ENCODE measurements at regions not wholly inside any gene's neighbourhood (a gene's known extent, or its start where the extent isn't known, plus 50 kb on each side); places are given as distances from the start of the nearest gene placed in this dataset.

- H3K27ac Mint-ChIP-seq = no peak overlapping the region
- H3K27me3 ChIP-seq (replicated peaks in 1 of 2; ENCODE audit: control insufficient read depth in 2 of 2, extremely low read depth in 1 of 2, insufficient read depth in 2 of 2, low read length in 1 of 2) = peaks cover 3 to 31% of the 10 kb centered on the region in 2 experiments
- H3K27ac ChIP-seq (ENCODE audit: low read length) = no peak overlapping the region
- no peaks in the 10 kb centered on the region for H3K9me3 Mint-ChIP-seq
- H3K4me1 ChIP-seq (ENCODE audit: control insufficient read depth in 1 of 2, extremely low read depth in 1 of 2, insufficient read depth in 2 of 2, low read length in 2 of 2) = no peaks in the 10 kb centered on the region
- ChIA-PET CTCF (no interaction called here), POLR2A (no interaction called here)
- no peaks in the 10 kb centered on the region for H3K9me3 ChIP-seq
- ATAC-seq (replicated peaks in 1 of 4) (no peak), DNase-seq (no peak)
- peaks cover 0 to 5% of the 10 kb centered on the region in 2 donors for H3K27me3 Mint-ChIP-seq
- 92% methylated on average over 8 of the region's 12 CpGs for WGBS (ENCODE audit: insufficient coverage)
- H3K36me3 ChIP-seq (ENCODE audit: control insufficient read depth in 2 of 2, extremely low read depth in 1 of 2, insufficient read depth in 1 of 2, low read length in 1 of 2) = no peaks in the 10 kb centered on the region
- no peak overlapping the region for H3K4me3 Mint-ChIP-seq
- H3K36me3 Mint-ChIP-seq = no peaks in the 10 kb centered on the region
- no peaks in the 10 kb centered on the region for H3K4me1 Mint-ChIP-seq
- no peak overlapping the region for H3K4me3 ChIP-seq (ENCODE audit: control insufficient read depth in 1 of 2, extremely low read depth in 1 of 2, low read length in 1 of 2)
Observed at GRCh38 chr13:111404746-111405145, 84.3 kb downstream of the TEX29 start.

- no peak overlapping the region for H3K4me3 Mint-ChIP-seq
- H3K27me3 Mint-ChIP-seq = peaks cover 0 to 5% of the 10 kb centered on the region in 2 donors
- no peaks in the 10 kb centered on the region for H3K36me3 ChIP-seq (ENCODE audit: control insufficient read depth in 2 of 2, extremely low read depth in 1 of 2, insufficient read depth in 1 of 2, low read length in 1 of 2)
- WGBS (ENCODE audit: insufficient coverage) = no CpG with 5 or more reads among the region's 3 CpGs
- H3K4me1 ChIP-seq (ENCODE audit: control insufficient read depth in 1 of 2, extremely low read depth in 1 of 2, insufficient read depth in 2 of 2, low read length in 2 of 2) = no peaks in the 10 kb centered on the region
- H3K36me3 Mint-ChIP-seq = no peaks in the 10 kb centered on the region
- ATAC-seq (replicated peaks in 1 of 4) = no peak
- peaks cover 0 to under 1% (median 0%) of the 10 kb centered on the region in 3 donors for H3K4me1 Mint-ChIP-seq
- POLR2A ChIA-PET = no interaction called here
- no peaks in the 10 kb centered on the region for H3K9me3 ChIP-seq
- no peaks in the 10 kb centered on the region for H3K9me3 Mint-ChIP-seq
- no peak overlapping the region for H3K27ac ChIP-seq (ENCODE audit: low read length)
- CTCF ChIA-PET = no interaction called here
- no peak for DNase-seq
- H3K27me3 ChIP-seq (replicated peaks in 1 of 2; ENCODE audit: control insufficient read depth in 2 of 2, extremely low read depth in 1 of 2, insufficient read depth in 2 of 2, low read length in 1 of 2) = peaks cover 3 to 38% of the 10 kb centered on the region in 2 experiments
- no peak overlapping the region for H3K27ac Mint-ChIP-seq
- H3K4me3 ChIP-seq (ENCODE audit: control insufficient read depth in 1 of 2, extremely low read depth in 1 of 2, low read length in 1 of 2) = no peak overlapping the region
Observed at GRCh38 chr13:111406636-111407035, 86.2 kb downstream of the TEX29 start.

- no peaks in the 10 kb centered on the region for H3K36me3 ChIP-seq (ENCODE audit: control insufficient read depth in 2 of 2, extremely low read depth in 1 of 2, insufficient read depth in 1 of 2, low read length in 1 of 2)
- WGBS (ENCODE audit: insufficient coverage) = 90% methylated on average over 14 of the region's 23 CpGs
- ATAC-seq (replicated peaks in 1 of 4) (no peak), DNase-seq (no peak)
- H3K27ac ChIP-seq (ENCODE audit: low read length) = no peak overlapping the region
- no peak overlapping the region for H3K27ac Mint-ChIP-seq
- no peaks in the 10 kb centered on the region for H3K4me1 ChIP-seq (ENCODE audit: control insufficient read depth in 1 of 2, extremely low read depth in 1 of 2, insufficient read depth in 2 of 2, low read length in 2 of 2)
- H3K9me3 Mint-ChIP-seq = no peaks in the 10 kb centered on the region
- no peaks in the 10 kb centered on the region for H3K9me3 ChIP-seq
- peaks cover 8 to 14% of the 10 kb centered on the region in 2 donors for H3K27me3 Mint-ChIP-seq
- CTCF ChIA-PET = no interaction called here
- H3K4me3 Mint-ChIP-seq = no peak overlapping the region
- POLR2A ChIA-PET = no interaction called here
- H3K36me3 Mint-ChIP-seq = no peaks in the 10 kb centered on the region
- H3K27me3 ChIP-seq (replicated peaks in 1 of 2; ENCODE audit: control insufficient read depth in 2 of 2, extremely low read depth in 1 of 2, insufficient read depth in 2 of 2, low read length in 1 of 2) = peaks cover 7 to 43% of the 10 kb centered on the region in 2 experiments
- H3K4me1 Mint-ChIP-seq = peaks cover 0 to 2% (median 0%) of the 10 kb centered on the region in 3 donors
- H3K4me3 ChIP-seq (ENCODE audit: control insufficient read depth in 1 of 2, extremely low read depth in 1 of 2, low read length in 1 of 2) = no peak overlapping the region
Observed at GRCh38 chr13:111407381-111408131, 87.1 kb downstream of the TEX29 start.

GRCh38 chr13:111409413-111409812 lies 89.0 kb downstream of the TEX29 start:
- Histone ChIP-seq H3K4me1 (ENCODE audit: control insufficient read depth in 1 of 2, extremely low read depth in 1 of 2, insufficient read depth in 2 of 2, low read length in 2 of 2) (no peaks in the 10 kb centered on the region), H3K9me3 (no peaks in the 10 kb centered on the region), H3K27ac (ENCODE audit: low read length) (no peak overlapping the region), H3K27me3 (replicated peaks in 1 of 2; ENCODE audit: control insufficient read depth in 2 of 2, extremely low read depth in 1 of 2, insufficient read depth in 2 of 2, low read length in 1 of 2) (peaks cover 13 to 43% of the 10 kb centered on the region in 2 experiments), H3K4me3 (ENCODE audit: control insufficient read depth in 1 of 2, extremely low read depth in 1 of 2, low read length in 1 of 2) (no peak overlapping the region), H3K36me3 (ENCODE audit: control insufficient read depth in 2 of 2, extremely low read depth in 1 of 2, insufficient read depth in 1 of 2, low read length in 1 of 2) (no peaks in the 10 kb centered on the region)
- Mint-ChIP-seq H3K9me3 (no peaks in the 10 kb centered on the region), H3K4me3 (no peak overlapping the region), H3K4me1 (peaks cover 0 to 2% (median 0%) of the 10 kb centered on the region in 3 donors), H3K27me3 (peaks cover 14 to 20% of the 10 kb centered on the region in 2 donors), H3K27ac (no peak overlapping the region), H3K36me3 (no peaks in the 10 kb centered on the region)
- WGBS (ENCODE audit: insufficient coverage) = 78% methylated on average over 5 of the region's 10 CpGs
- ChIA-PET POLR2A (no interaction called here), CTCF (no interaction called here)
- DNase-seq (no peak), ATAC-seq (replicated peaks in 1 of 4) (no peak)

GRCh38 chr13:111410232-111411021 lies 90.0 kb downstream of the TEX29 start:
- H3K9me3 Mint-ChIP-seq = no peaks in the 10 kb centered on the region
- H3K4me1 Mint-ChIP-seq = peaks cover 0 to 2% (median 0%) of the 10 kb centered on the region in 3 donors
- Histone ChIP-seq H3K27me3 (replicated peaks in 1 of 2; ENCODE audit: control insufficient read depth in 2 of 2, extremely low read depth in 1 of 2, insufficient read depth in 2 of 2, low read length in 1 of 2) (peaks cover 13 to 35% of the 10 kb centered on the region in 2 experiments), H3K4me1 (ENCODE audit: control insufficient read depth in 1 of 2, extremely low read depth in 1 of 2, insufficient read depth in 2 of 2, low read length in 2 of 2) (no peaks in the 10 kb centered on the region), H3K4me3 (ENCODE audit: control insufficient read depth in 1 of 2, extremely low read depth in 1 of 2, low read length in 1 of 2) (no peak overlapping the region), H3K36me3 (ENCODE audit: control insufficient read depth in 2 of 2, extremely low read depth in 1 of 2, insufficient read depth in 1 of 2, low read length in 1 of 2) (no peaks in the 10 kb centered on the region), H3K27ac (ENCODE audit: low read length) (no peak overlapping the region), H3K9me3 (no peaks in the 10 kb centered on the region)
- ATAC-seq (replicated peaks in 1 of 4) (no peak), DNase-seq (no peak)
- H3K36me3 Mint-ChIP-seq = no peaks in the 10 kb centered on the region
- H3K27ac Mint-ChIP-seq = no peak overlapping the region
- no peak overlapping the region for H3K4me3 Mint-ChIP-seq
- ChIA-PET CTCF (no interaction called here), POLR2A (no interaction called here)
- WGBS (ENCODE audit: insufficient coverage) = 88% methylated on average over 24 of the region's 27 CpGs
- H3K27me3 Mint-ChIP-seq = peaks cover 14 to 23% of the 10 kb centered on the region in 2 donors

GRCh38 chr13:111411151-111411858 lies 90.9 kb downstream of the TEX29 start:
- H3K4me1 ChIP-seq (ENCODE audit: control insufficient read depth in 1 of 2, extremely low read depth in 1 of 2, insufficient read depth in 2 of 2, low read length in 2 of 2) = no peaks in the 10 kb centered on the region
- Mint-ChIP-seq H3K4me3 (peak overlapping the region in 1 of 3 donors; percentile 36), H3K4me1 (peaks cover 0 to 2% (median 0%) of the 10 kb centered on the region in 3 donors), H3K9me3 (no peaks in the 10 kb centered on the region), H3K36me3 (no peaks in the 10 kb centered on the region), H3K27me3 (peaks cover 14 to 23% of the 10 kb centered on the region in 2 donors), H3K27ac (no peak overlapping the region)
- no peaks in the 10 kb centered on the region for H3K36me3 ChIP-seq (ENCODE audit: control insufficient read depth in 2 of 2, extremely low read depth in 1 of 2, insufficient read depth in 1 of 2, low read length in 1 of 2)
- ATAC-seq (replicated peaks in 1 of 4) (no peak), DNase-seq (no peak)
- ChIA-PET CTCF (no interaction called here), POLR2A (no interaction called here)
- H3K4me3 ChIP-seq (ENCODE audit: control insufficient read depth in 1 of 2, extremely low read depth in 1 of 2, low read length in 1 of 2) = no peak overlapping the region
- no peak overlapping the region for H3K27ac ChIP-seq (ENCODE audit: low read length)
- WGBS (ENCODE audit: insufficient coverage) = 43% methylated on average over 48 of the region's 48 CpGs
- peaks cover 13 to 32% of the 10 kb centered on the region in 2 experiments for H3K27me3 ChIP-seq (replicated peaks in 1 of 2; ENCODE audit: control insufficient read depth in 2 of 2, extremely low read depth in 1 of 2, insufficient read depth in 2 of 2, low read length in 1 of 2)
- H3K9me3 ChIP-seq = no peaks in the 10 kb centered on the region
